ENCODE measurements at regions not wholly inside any gene's neighbourhood (a gene's known extent, or its start where the extent isn't known, plus 50 kb on each side); places are given as distances from the start of the nearest gene placed in this dataset.

- TF ChIP-seq EZH2 (IDR thresholded peaks at IDR 0.05; ENCODE audit: borderline replicate concordance, insufficient read depth, low read length, poor library complexity, severe bottlenecking) (no peak), SMC3 (conservative IDR thresholded peaks at IDR 0.05; ENCODE audit: poor library complexity) (no peak), CTCF (IDR thresholded peaks at IDR 0.05; ENCODE audit: poor library complexity, severe bottlenecking) (no peak)
These were observed 147.9 kb downstream of the HSD17B3 start for GRCh38 chr9:96154081-96154480.

Measured in neural cell (in vitro differentiated cells).